H9 (cell line): ENCODE measurements at regions not wholly inside any gene's neighbourhood (a gene's known extent, or its start where the extent isn't known, plus 50 kb on each side); places are given as distances from the start of the nearest gene placed in this dataset.

Experiments
- DNase-seq: peaks from one replicate; pipeline ENCODE4 v3.0.0-alpha.2; 2017
- H2AFZ ChIP-seq: one replicate; pipeline ENCODE4 v1.6.1; 2013; ENCODE audit warnings: mild to moderate bottlenecking, low read length, control low read depth, moderate library complexity
- H2AK5ac ChIP-seq: 2 replicates; pipeline ENCODE4 v1.6.1; 2013; ENCODE audit warnings: low read length, control low read depth, mixed read lengths; ENCODE audit not compliant: insufficient read length
- H2BK120ac ChIP-seq: one replicate; pipeline ENCODE4 v1.6.1; 2013; ENCODE audit warnings: low read depth, mild to moderate bottlenecking, low read length, control low read depth, inconsistent platforms; ENCODE audit not compliant: poor library complexity, severe bottlenecking
- H2BK12ac ChIP-seq: 2 replicates; pipeline ENCODE4 v1.6.1; 2013; ENCODE audit warnings: low read length, control low read depth, mixed read lengths, low read depth; ENCODE audit not compliant: insufficient read length
- H2BK15ac ChIP-seq: 2 replicates; pipeline ENCODE4 v1.6.1; 2013; ENCODE audit warnings: low read depth, low read length, control low read depth
- H2BK20ac ChIP-seq: one replicate; pipeline ENCODE4 v1.6.1; 2013; ENCODE audit warnings: low read depth, mild to moderate bottlenecking, low read length, control low read depth, inconsistent platforms; ENCODE audit not compliant: poor library complexity, severe bottlenecking
- H2BK5ac ChIP-seq: 2 replicates; pipeline ENCODE4 v1.6.1; 2013; ENCODE audit warnings: low read length, control low read depth, mixed read lengths; ENCODE audit not compliant: insufficient read length
- H3K14ac ChIP-seq: 2 replicates; pipeline ENCODE4 v1.6.1; 2013; ENCODE audit warnings: low read length, control low read depth; ENCODE audit not compliant: insufficient read depth
- H3K18ac ChIP-seq: 2 replicates; pipeline ENCODE4 v1.6.1; 2013; ENCODE audit warnings: low read depth, mild to moderate bottlenecking, mixed read lengths, low read length, control low read depth; ENCODE audit not compliant: insufficient read length
- H3K23ac ChIP-seq: 2 replicates; pipeline ENCODE4 v1.6.1; 2013; ENCODE audit warnings: low read length, control low read depth, mixed read lengths, low read depth; ENCODE audit not compliant: insufficient read length
- H3K23me2 ChIP-seq: 2 replicates; pipeline ENCODE4 v1.6.1; 2013; ENCODE audit warnings: low read depth, mild to moderate bottlenecking, mixed read lengths, low read length, control low read depth; ENCODE audit not compliant: insufficient read length, poor library complexity, severe bottlenecking
- H3K27ac ChIP-seq: 2 replicates; pipeline ENCODE4 v1.5.1; 2013; ENCODE audit warnings: low read length, control low read depth, mixed read lengths, low read depth; ENCODE audit not compliant: insufficient read length
- H3K27me3 ChIP-seq: 2 replicates; pipeline ENCODE4 v1.6.1; 2013; ENCODE audit warnings: low read length, control low read depth, inconsistent platforms; ENCODE audit not compliant: insufficient read depth
- H3K4ac ChIP-seq: 2 replicates; pipeline ENCODE4 v1.6.1; 2013; ENCODE audit warnings: low read depth, mild to moderate bottlenecking, control low read depth, inconsistent platforms, low read length, moderate library complexity
- H3K4me1 ChIP-seq: 2 replicates; pipeline ENCODE4 v1.6.1; 2013; ENCODE audit warnings: low read length, control low read depth, inconsistent platforms; ENCODE audit not compliant: insufficient read depth
- H3K4me2 ChIP-seq: 2 replicates; pipeline ENCODE4 v1.6.1; 2013; ENCODE audit warnings: low read length, control low read depth, mixed read lengths; ENCODE audit not compliant: insufficient read length, insufficient read depth
- H3K56ac ChIP-seq: 2 replicates; pipeline ENCODE4 v1.6.1; 2013; ENCODE audit warnings: low read depth, mild to moderate bottlenecking, mixed read lengths, low read length, control low read depth; ENCODE audit not compliant: insufficient read length
- H3K79me1 ChIP-seq: 2 replicates; pipeline ENCODE4 v1.6.1; 2013; ENCODE audit warnings: low read depth, mild to moderate bottlenecking, moderate library complexity, low read length, control low read depth, inconsistent platforms; ENCODE audit not compliant: insufficient read depth, poor library complexity, severe bottlenecking
- H3K79me2 ChIP-seq: 2 replicates; pipeline ENCODE4 v1.6.1; 2013; ENCODE audit warnings: low read length, control low read depth, inconsistent platforms; ENCODE audit not compliant: insufficient read depth
- H3K9ac ChIP-seq: 2 replicates; pipeline ENCODE4 v1.6.1; 2013; ENCODE audit warnings: low read length, control low read depth, mixed read lengths; ENCODE audit not compliant: insufficient read length; ENCODE audit errors: extremely low read depth
- H3K9me3 ChIP-seq: one replicate; pipeline ENCODE4 v1.6.1; 2013; ENCODE audit warnings: low read depth, low read length, inconsistent platforms; ENCODE audit not compliant: control insufficient read depth
- H3T11ph ChIP-seq: one replicate; pipeline ENCODE4 v1.6.1; 2013; ENCODE audit warnings: mild to moderate bottlenecking, low read length, control low read depth, inconsistent platforms
- H4K20me1 ChIP-seq: one replicate; pipeline ENCODE4 v1.6.1; 2013; ENCODE audit not compliant: control insufficient read depth, insufficient read length, insufficient read depth
- H4K5ac ChIP-seq: 2 replicates; pipeline ENCODE4 v1.6.1; 2013; ENCODE audit warnings: low read depth, mild to moderate bottlenecking, mixed read lengths, low read length, control low read depth; ENCODE audit not compliant: insufficient read length
- H4K8ac ChIP-seq: replicated peaks from 2 replicates; pipeline ENCODE4 v1.6.1; 2013; ENCODE audit warnings: low read length, control low read depth, mixed read lengths, low read depth; ENCODE audit not compliant: insufficient read length
- H4K91ac ChIP-seq: 2 replicates; pipeline ENCODE4 v1.6.1; 2013; ENCODE audit warnings: low read depth, mild to moderate bottlenecking, moderate library complexity, mixed read lengths, low read length, control low read depth; ENCODE audit not compliant: insufficient read length
- H3K27ac Mint-ChIP-seq, 3 experiments: 2 replicates in 2 of 3; 3 replicates in 1 of 3; pipeline ENCODE4 v1.8.0; 2020 to 2021; ENCODE audit warnings: mixed read lengths in 3 of 3, mild to moderate bottlenecking in 1 of 3, moderate library complexity in 1 of 3
- H3K27me3 Mint-ChIP-seq: 2 replicates; pipeline ENCODE4 v1.8.0; 2021; ENCODE audit warnings: low read depth, mild to moderate bottlenecking, moderate library complexity, mixed read lengths
- H3K36me3 Mint-ChIP-seq, 3 experiments: 2 replicates in 2 of 3; 3 replicates in 1 of 3; pipeline ENCODE4 v1.8.0; 2020 to 2021; ENCODE audit warnings: low read depth in 3 of 3, mixed read lengths in 3 of 3; ENCODE audit not compliant: insufficient read depth in 1 of 3
- H3K4me1 Mint-ChIP-seq, 2 experiments: 2 replicates each; pipeline ENCODE4 v1.8.0; 2020; ENCODE audit warnings: mixed read lengths in 2 of 2
- H3K4me3 Mint-ChIP-seq, 2 experiments: 2 replicates in 1 of 2; 3 replicates in 1 of 2; pipeline ENCODE4 v1.8.0; 2020 to 2021; ENCODE audit warnings: mild to moderate bottlenecking in 2 of 2, mixed read lengths in 2 of 2, moderate library complexity in 1 of 2
- H3K9me3 Mint-ChIP-seq, 2 experiments: 2 replicates in 1 of 2; 3 replicates in 1 of 2; pipeline ENCODE4 v1.8.0; 2020; ENCODE audit warnings: mild to moderate bottlenecking in 2 of 2, mixed read lengths in 2 of 2, moderate library complexity in 1 of 2
- WGBS: extraction: QIAGEN DNeasy Blood & Tissue Kit; methylation state at CpG from one replicate; pipeline ENCODE4 v1.1.7; 2013; ENCODE audit warnings: missing lambda C conversion rate, low lambda C conversion rate, mixed read lengths; ENCODE audit not compliant: insufficient read length; ENCODE audit errors: extremely low coverage; 5-methylcytosine and 5-hydroxymethylcytosine counted together
- TF ChIP-seq, protein P1 (sequence below): fragments of 200-600 bp; sonication (generic); conservative IDR thresholded peaks from 3 replicates; pipeline ENCODE4 v1.8.0; 2021; ENCODE audit warnings: antibody characterized with exemption, mild to moderate bottlenecking

DNA sequence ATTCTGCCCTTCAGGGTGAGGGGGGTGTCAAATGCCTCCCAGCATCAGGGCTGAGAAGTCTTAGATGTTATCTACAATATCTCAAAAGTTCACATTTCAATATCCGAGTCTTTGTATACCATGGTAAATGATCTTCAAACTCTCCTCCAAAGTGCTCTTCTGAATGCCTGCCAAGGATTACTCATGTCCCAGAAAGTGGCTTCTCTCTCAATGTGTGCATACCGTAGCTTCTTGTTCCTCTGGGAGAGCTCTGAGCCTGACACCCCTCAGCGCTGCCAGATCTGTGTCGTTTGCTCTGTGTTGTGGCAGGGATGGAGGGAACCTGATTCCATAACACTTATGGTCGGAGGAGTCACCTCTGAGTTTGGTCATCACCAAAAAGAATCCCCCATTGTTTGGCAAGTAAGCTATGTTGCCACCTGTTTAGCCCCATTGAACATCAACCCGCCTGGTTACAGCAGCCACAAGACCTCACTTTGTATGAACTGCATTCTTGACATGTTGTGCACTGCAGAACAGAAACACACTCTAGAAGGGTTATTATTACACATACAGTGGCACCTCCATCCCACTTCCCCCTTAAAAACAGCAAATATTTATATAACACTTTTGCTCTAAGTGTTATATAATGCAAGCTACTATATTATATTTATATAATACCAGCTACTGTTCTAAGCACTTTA is 163.1 kb upstream of the MIR17HG start:
- Histone ChIP-seq H2BK15ac (no peak overlapping the region), H3K4ac (no peak overlapping the region), H3K9me3 (no peaks in the 10 kb centered on the region), H3K27ac (no peak overlapping the region), H3K23me2 (no peaks in the 10 kb centered on the region), H3K4me2 (no peak overlapping the region), H4K8ac (no peak overlapping the region), H3K9ac (no peak overlapping the region), H3K18ac (no peak overlapping the region), H4K91ac (no peak overlapping the region), H3K79me2 (no peaks in the 10 kb centered on the region), H4K20me1 (no peaks in the 10 kb centered on the region), H3K14ac (no peak overlapping the region), H3K23ac (no peak overlapping the region), H3T11ph (no peak overlapping the region), H3K56ac (no peak overlapping the region), H2BK20ac (no peak overlapping the region), H2BK5ac (no peak overlapping the region), H2BK120ac (no peak overlapping the region), H2BK12ac (no peak overlapping the region), H3K79me1 (no peaks in the 10 kb centered on the region), H4K5ac (no peak overlapping the region), H2AFZ (no peak overlapping the region), H3K4me1 (no peaks in the 10 kb centered on the region), H3K27me3 (no peaks in the 10 kb centered on the region), H2AK5ac (no peak overlapping the region)
- H3K36me3 Mint-ChIP-seq, result no peaks in the 10 kb centered on the region
- peaks cover 4% of the 10 kb centered on the region; the same call in 1 of the 2 replicates for H3K27me3 Mint-ChIP-seq
- DNase-seq, result no peak
- no peaks in the 10 kb centered on the region for H3K9me3 Mint-ChIP-seq
- H3K4me1 Mint-ChIP-seq, result no peaks in the 10 kb centered on the region
- no CpG with 5 or more reads among the region's 6 CpGs for WGBS
- H3K4me3 Mint-ChIP-seq, result no peak overlapping the region
- TF ChIP-seq, protein P1, sequence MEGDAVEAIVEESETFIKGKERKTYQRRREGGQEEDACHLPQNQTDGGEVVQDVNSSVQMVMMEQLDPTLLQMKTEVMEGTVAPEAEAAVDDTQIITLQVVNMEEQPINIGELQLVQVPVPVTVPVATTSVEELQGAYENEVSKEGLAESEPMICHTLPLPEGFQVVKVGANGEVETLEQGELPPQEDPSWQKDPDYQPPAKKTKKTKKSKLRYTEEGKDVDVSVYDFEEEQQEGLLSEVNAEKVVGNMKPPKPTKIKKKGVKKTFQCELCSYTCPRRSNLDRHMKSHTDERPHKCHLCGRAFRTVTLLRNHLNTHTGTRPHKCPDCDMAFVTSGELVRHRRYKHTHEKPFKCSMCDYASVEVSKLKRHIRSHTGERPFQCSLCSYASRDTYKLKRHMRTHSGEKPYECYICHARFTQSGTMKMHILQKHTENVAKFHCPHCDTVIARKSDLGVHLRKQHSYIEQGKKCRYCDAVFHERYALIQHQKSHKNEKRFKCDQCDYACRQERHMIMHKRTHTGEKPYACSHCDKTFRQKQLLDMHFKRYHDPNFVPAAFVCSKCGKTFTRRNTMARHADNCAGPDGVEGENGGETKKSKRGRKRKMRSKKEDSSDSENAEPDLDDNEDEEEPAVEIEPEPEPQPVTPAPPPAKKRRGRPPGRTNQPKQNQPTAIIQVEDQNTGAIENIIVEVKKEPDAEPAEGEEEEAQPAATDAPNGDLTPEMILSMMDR, result no peak
- no peak overlapping the region for H3K27ac Mint-ChIP-seq
